ENCODE measurements at regions not wholly inside any gene's neighbourhood (a gene's known extent, or its start where the extent isn't known, plus 50 kb on each side); places are given as distances from the start of the nearest gene placed in this dataset.

DNA sequence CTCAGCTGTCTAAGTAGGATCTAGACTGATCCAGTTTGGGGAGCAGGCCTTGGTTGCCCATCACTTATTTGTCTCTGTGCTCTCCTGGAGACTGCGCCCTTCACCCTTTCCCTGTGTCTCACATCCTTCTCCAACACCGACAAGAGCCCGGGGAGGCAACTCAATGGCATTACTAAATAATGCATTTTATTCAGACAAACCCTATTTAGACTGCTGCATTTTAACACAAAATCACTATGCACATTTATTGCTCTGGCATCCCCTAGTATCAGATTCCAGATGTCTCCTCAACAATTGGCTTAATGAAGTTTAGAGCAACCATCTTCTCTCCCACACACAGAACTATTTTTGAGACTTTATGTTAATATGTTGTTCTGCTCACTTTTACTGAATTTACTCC lies 436.4 kb upstream of the CHRM3 start:
- Histone ChIP-seq H3K4me3 (no peak overlapping the region), H3K9me3 (replicated peaks; ENCODE audit: control insufficient read depth, insufficient read depth, low read depth, low read length) (no peaks in the 10 kb centered on the region; the same call in 1 of the 2 replicates), H3K4me1 (replicated peaks in 1 of 2; ENCODE audit: control insufficient read depth in 2 of 2, insufficient read depth in 2 of 2, low read length in 2 of 2) (no peaks in the 10 kb centered on the region), H2AFZ (ENCODE audit: low read depth, low read length) (no peak overlapping the region), H4K20me1 (replicated peaks; ENCODE audit: control insufficient read depth, insufficient read depth, low read length) (no peaks in the 10 kb centered on the region), H3K4me2 (ENCODE audit: insufficient read depth, low read length) (no peak overlapping the region), H3K36me3 (ENCODE audit: control insufficient read depth, insufficient read depth, low read length) (no peaks in the 10 kb centered on the region), H3K79me2 (ENCODE audit: control insufficient read depth, insufficient read depth, low read length) (no peaks in the 10 kb centered on the region), H3K27me3 (ENCODE audit: control insufficient read depth in 2 of 2, insufficient read depth in 2 of 2, low read length in 2 of 2) (no peaks in the 10 kb centered on the region), H3K9ac (ENCODE audit: insufficient read depth in 1 of 2, low read depth in 2 of 2, low read length in 2 of 2) (no peak overlapping the region), H3K9me1 (ENCODE audit: control insufficient read depth, insufficient read depth, low read length) (no peaks in the 10 kb centered on the region), H3K27ac (ENCODE audit: extremely low read depth, low read depth, low read length) (no peak overlapping the region)
- in situ Hi-C loops (cut with MboI) (no loop called here), intact Hi-C loops (cut with micrococcal nuclease) (no loop called here)
- no peak for ATAC-seq
- FAIRE-seq, result no peak
- CTCF ChIA-PET (ENCODE audit: low intra/inter-chr PET ratio), result no interaction called here
- BruUV-seq (replicated peaks), result no TSS peak
- WGBS (ENCODE audit: insufficient coverage, low coverage, missing lambda C conversion rate), result 2% methylated on average over 3 of the region's 3 CpGs
- no peak for DNase-seq (ENCODE audit: extremely low read depth in 1 of 4, low spot score in 3 of 4)
- no peak for TF ChIP-seq ZNF589 (CRISPR knock-in tag; IDR thresholded peaks at IDR 0.05; ENCODE audit: low read depth)
- TF ChIP-seq, protein P1, sequence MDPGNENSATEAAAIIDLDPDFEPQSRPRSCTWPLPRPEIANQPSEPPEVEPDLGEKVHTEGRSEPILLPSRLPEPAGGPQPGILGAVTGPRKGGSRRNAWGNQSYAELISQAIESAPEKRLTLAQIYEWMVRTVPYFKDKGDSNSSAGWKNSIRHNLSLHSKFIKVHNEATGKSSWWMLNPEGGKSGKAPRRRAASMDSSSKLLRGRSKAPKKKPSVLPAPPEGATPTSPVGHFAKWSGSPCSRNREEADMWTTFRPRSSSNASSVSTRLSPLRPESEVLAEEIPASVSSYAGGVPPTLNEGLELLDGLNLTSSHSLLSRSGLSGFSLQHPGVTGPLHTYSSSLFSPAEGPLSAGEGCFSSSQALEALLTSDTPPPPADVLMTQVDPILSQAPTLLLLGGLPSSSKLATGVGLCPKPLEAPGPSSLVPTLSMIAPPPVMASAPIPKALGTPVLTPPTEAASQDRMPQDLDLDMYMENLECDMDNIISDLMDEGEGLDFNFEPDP (CRISPR knock-in tag; IDR thresholded peaks at IDR 0.05), result no peak
- TF ChIP-seq FOS (IDR thresholded peaks at IDR 0.05; ENCODE audit: extremely low read depth, insufficient read length), result no peak
- POLR2A ChIA-PET, result no interaction called here

DNA sequence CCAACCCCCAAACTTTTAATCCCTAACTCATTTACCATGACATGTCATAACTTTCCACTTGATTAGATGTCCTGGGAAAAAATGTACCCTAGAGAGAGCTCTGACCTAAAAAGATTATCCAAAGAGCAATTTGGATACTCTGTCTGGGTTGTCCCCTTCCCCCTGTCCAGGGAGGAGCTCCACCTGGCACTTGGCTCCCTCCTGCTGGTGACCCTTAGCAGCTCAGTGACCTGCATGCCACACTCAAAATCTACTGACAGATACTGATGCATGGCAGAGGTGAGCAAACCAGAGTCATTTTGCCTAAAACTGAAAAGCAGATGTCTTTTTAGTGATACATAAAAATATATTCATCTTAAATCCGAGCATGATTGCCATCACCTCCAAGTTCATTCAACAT lies 442.3 kb upstream of the CHRM3 start:
- ChIA-PET CTCF (ENCODE audit: low intra/inter-chr PET ratio) (no interaction called here), POLR2A (interaction anchor here (0.5 kb wide), 1 partner anchor 51 kb away, joined by 3 read pairs; no protein-coding TSS in a partner anchor)
- peaks cover 2% of the 10 kb centered on the region; the same call in 1 of the 2 replicates for H3K9me3 ChIP-seq (replicated peaks; ENCODE audit: control insufficient read depth, insufficient read depth, low read depth, low read length)
- WGBS (ENCODE audit: insufficient coverage, low coverage, missing lambda C conversion rate), result 0% methylated on average over 1 of the region's 1 CpG
- H3K9ac ChIP-seq (ENCODE audit: insufficient read depth in 1 of 2, low read depth in 2 of 2, low read length in 2 of 2), result no peak overlapping the region
- H3K27me3 ChIP-seq (ENCODE audit: control insufficient read depth in 2 of 2, insufficient read depth in 2 of 2, low read length in 2 of 2), result no peaks in the 10 kb centered on the region
- ATAC-seq (no peak), DNase-seq (ENCODE audit: extremely low read depth in 1 of 4, low spot score in 3 of 4) (no peak), FAIRE-seq (no peak)
- H3K4me2 ChIP-seq (ENCODE audit: insufficient read depth, low read length), result no peak overlapping the region
- intact Hi-C loops (cut with micrococcal nuclease), result no loop called here
- H3K4me1 ChIP-seq (replicated peaks in 1 of 2; ENCODE audit: control insufficient read depth in 2 of 2, insufficient read depth in 2 of 2, low read length in 2 of 2), result no peaks in the 10 kb centered on the region
- no TSS peak for BruUV-seq (replicated peaks)
- no peak overlapping the region for H2AFZ ChIP-seq (ENCODE audit: low read depth, low read length)
- no peaks in the 10 kb centered on the region for H3K9me1 ChIP-seq (ENCODE audit: control insufficient read depth, insufficient read depth, low read length)
- in situ Hi-C loops (cut with MboI), result no loop called here
- H4K20me1 ChIP-seq (replicated peaks; ENCODE audit: control insufficient read depth, insufficient read depth, low read length), result no peaks in the 10 kb centered on the region
- H3K4me3 ChIP-seq, result no peak overlapping the region
- no peaks in the 10 kb centered on the region for H3K79me2 ChIP-seq (ENCODE audit: control insufficient read depth, insufficient read depth, low read length)
- H3K36me3 ChIP-seq (ENCODE audit: control insufficient read depth, insufficient read depth, low read length), result no peaks in the 10 kb centered on the region
- H3K27ac ChIP-seq (ENCODE audit: extremely low read depth, low read depth, low read length), result no peak overlapping the region
- no peak for TF ChIP-seq RBM25 (IDR thresholded peaks at IDR 0.05; ENCODE audit: low read depth, low read length, severe bottlenecking)
- TF ChIP-seq PTRF (tag; IDR thresholded peaks at IDR 0.05), result no peak
- TF ChIP-seq OTX1 (CRISPR knock-in tag; IDR thresholded peaks at IDR 0.05), result no peak
- TF ChIP-seq, protein P2, sequence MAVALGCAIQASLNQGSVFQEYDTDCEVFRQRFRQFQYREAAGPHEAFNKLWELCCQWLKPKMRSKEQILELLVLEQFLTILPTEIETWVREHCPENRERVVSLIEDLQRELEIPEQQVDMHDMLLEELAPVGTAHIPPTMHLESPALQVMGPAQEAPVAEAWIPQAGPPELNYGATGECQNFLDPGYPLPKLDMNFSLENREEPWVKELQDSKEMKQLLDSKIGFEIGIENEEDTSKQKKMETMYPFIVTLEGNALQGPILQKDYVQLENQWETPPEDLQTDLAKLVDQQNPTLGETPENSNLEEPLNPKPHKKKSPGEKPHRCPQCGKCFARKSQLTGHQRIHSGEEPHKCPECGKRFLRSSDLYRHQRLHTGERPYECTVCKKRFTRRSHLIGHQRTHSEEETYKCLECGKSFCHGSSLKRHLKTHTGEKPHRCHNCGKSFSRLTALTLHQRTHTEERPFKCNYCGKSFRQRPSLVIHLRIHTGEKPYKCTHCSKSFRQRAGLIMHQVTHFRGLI (CRISPR knock-in tag; IDR thresholded peaks at IDR 0.05), result no peak

Data from K562 (cell line).